Cardiac muscle cell (in vitro differentiated cells and primary cell): ENCODE measurements at regions not wholly inside any gene's neighbourhood (a gene's known extent, or its start where the extent isn't known, plus 50 kb on each side); places are given as distances from the start of the nearest gene placed in this dataset.
A peak's percentile ranks its signal among the peaks of the same experiment; 100 is the strongest.

ENCODE experiments used
- DNase-seq, 2 donors: peaks; one replicate each; pipeline versions ENCODE4 v3.0.0 to v3.0.0-alpha.2; 2010 to 2017; ENCODE audit warnings: low read depth in 1 of 2, low spot score in 1 of 2
- H3K27ac ChIP-seq: fragments of 200-600 bp; sonication (generic); 2 replicates; pipeline ENCODE4 v1.5.1; 2016
- H3K27me3 ChIP-seq: fragments of 200-600 bp; sonication (generic); 2 replicates; pipeline ENCODE4 v1.6.0; 2016; ENCODE audit warnings: control low read depth
- H3K36me3 ChIP-seq: fragments of 200-600 bp; sonication (generic); 2 replicates; pipeline ENCODE4 v1.5.1; 2016; ENCODE audit warnings: control low read depth
- H3K4me1 ChIP-seq: fragments of 200-600 bp; sonication (generic); 2 replicates; pipeline ENCODE4 v1.8.1; 2017; ENCODE audit warnings: low read depth, mild to moderate bottlenecking, mixed run types
- H3K4me3 ChIP-seq: fragments of 200-600 bp; sonication (generic); 2 replicates; pipeline ENCODE4 v1.5.1; 2016; ENCODE audit warnings: mild to moderate bottlenecking
- H3K9me3 ChIP-seq: fragments of 200-600 bp; sonication (generic); 2 replicates; pipeline ENCODE4 v1.5.1; 2017; ENCODE audit warnings: low read depth, mild to moderate bottlenecking, control low read depth
- CTCF ChIP-seq: IDR thresholded peaks from 2 replicates; pipeline ENCODE4 v1.5.1; 2012; ENCODE audit warnings: low read depth, mild to moderate bottlenecking, low read length

GRCh38 chr2:19667085-19667484 is 234.7 kb downstream of the TTC32 start:
- no peak overlapping the region for H3K4me3 ChIP-seq
- no peaks in the 10 kb centered on the region for H3K9me3 ChIP-seq
- H3K27me3 ChIP-seq = no peaks in the 10 kb centered on the region
- H3K4me1 ChIP-seq = no peaks in the 10 kb centered on the region
- no peaks in the 10 kb centered on the region for H3K36me3 ChIP-seq
- TF ChIP-seq CTCF = peak; percentile 47
- no peak overlapping the region for H3K27ac ChIP-seq
- DNase-seq = peak in 1 of 2 donors; percentile 76

- no peaks in the 10 kb centered on the region for H3K9me3 ChIP-seq
- no peaks in the 10 kb centered on the region for H3K27me3 ChIP-seq
- no peak for DNase-seq
- H3K27ac ChIP-seq = no peak overlapping the region
- no peak for TF ChIP-seq CTCF
- no peaks in the 10 kb centered on the region for H3K36me3 ChIP-seq
- no peaks in the 10 kb centered on the region for H3K4me1 ChIP-seq
- no peak overlapping the region for H3K4me3 ChIP-seq
These were observed 237.1 kb downstream of the TTC32 start for GRCh38 chr2:19664646-19665045.

- H3K36me3 ChIP-seq = no peaks in the 10 kb centered on the region
- no peak for DNase-seq
- TF ChIP-seq CTCF = no peak
These were observed 242.6 kb downstream of the TTC32 start for GRCh38 chr2:19659024-19659792.

GRCh38 chr2:19656011-19656410 is 245.8 kb downstream of the TTC32 start:
- Histone ChIP-seq H3K4me1 (no peaks in the 10 kb centered on the region), H3K9me3 (no peaks in the 10 kb centered on the region), H3K27ac (no peak overlapping the region), H3K4me3 (no peak overlapping the region), H3K36me3 (no peaks in the 10 kb centered on the region), H3K27me3 (no peaks in the 10 kb centered on the region)
- no peak for TF ChIP-seq CTCF
- DNase-seq = no peak

More at GRCh38 chr2:19659024-19659792, 242.6 kb downstream of the TTC32 start:
- no peaks in the 10 kb centered on the region for H3K27me3 ChIP-seq
- H3K4me3 ChIP-seq = no peak overlapping the region
- no peaks in the 10 kb centered on the region for H3K9me3 ChIP-seq
- no peaks in the 10 kb centered on the region for H3K4me1 ChIP-seq
- no peak overlapping the region for H3K27ac ChIP-seq

GRCh38 chr2:19654310-19655090 is 247.3 kb downstream of the TTC32 start:
- DNase-seq = no peak
- Histone ChIP-seq H3K9me3 (no peaks in the 10 kb centered on the region), H3K27ac (no peak overlapping the region), H3K4me1 (peaks cover 2% of the 10 kb centered on the region), H3K27me3 (no peaks in the 10 kb centered on the region), H3K4me3 (no peak overlapping the region), H3K36me3 (no peaks in the 10 kb centered on the region)
- no peak for TF ChIP-seq CTCF
